Spleen (tissue), 11 donors: ENCODE measurements at regions not wholly inside any gene's neighbourhood (a gene's known extent, or its start where the extent isn't known, plus 50 kb on each side); places are given as distances from the start of the nearest gene placed in this dataset.

Experiments
- DNase-seq: peaks from one replicate; pipeline ENCODE4 v3.0.0-alpha.2; 2020
- H3K27ac ChIP-seq, 8 donors: fragments of 200-600 bp; sonication (generic) in 7 of 8; 1 replicate in 4 of 8; 2 replicates in 4 of 8; pipeline versions ENCODE4 v1.5.0 to v1.8.0; 2016 to 2021; ENCODE audit warnings: inconsistent platforms in 4 of 8, mild to moderate bottlenecking in 4 of 8, moderate library complexity in 1 of 8
- H3K27me3 ChIP-seq, 7 donors: fragments of 200-600 bp; sonication (generic) in 6 of 7; replicated peaks in 1 of 7; 1 replicate in 4 of 7; 2 replicates in 3 of 7; pipeline versions ENCODE4 v1.5.0 to v1.8.0; 2016 to 2021; ENCODE audit warnings: inconsistent platforms in 3 of 7, mild to moderate bottlenecking in 1 of 7
- H3K36me3 ChIP-seq, 6 donors: fragments of 200-600 bp; sonication (generic) in 5 of 6; 1 replicate in 4 of 6; 2 replicates in 2 of 6; pipeline versions ENCODE4 v1.5.0 to v1.8.0; 2016 to 2021; ENCODE audit warnings: inconsistent platforms in 2 of 6
- H3K4me1 ChIP-seq, 6 donors: fragments of 200-600 bp; sonication (generic) in 5 of 6; 1 replicate in 3 of 6; 2 replicates in 3 of 6; pipeline versions ENCODE4 v1.5.0 to v1.8.0; 2016 to 2021; ENCODE audit warnings: inconsistent platforms in 3 of 6
- H3K4me3 ChIP-seq, 8 donors: fragments of 200-600 bp; sonication (generic) in 7 of 8; 1 replicate in 4 of 8; 2 replicates in 4 of 8; pipeline versions ENCODE4 v1.5.0 to v1.8.0; 2016 to 2021; ENCODE audit warnings: inconsistent platforms in 4 of 8, mild to moderate bottlenecking in 4 of 8, moderate library complexity in 2 of 8
- H3K9me3 ChIP-seq, 8 donors: fragments of 200-600 bp; sonication (generic) in 7 of 8; 1 replicate in 4 of 8; 2 replicates in 4 of 8; pipeline versions ENCODE4 v1.5.0 to v1.8.0; 2016 to 2021; ENCODE audit warnings: inconsistent platforms in 4 of 8
- CTCF ChIP-seq, 11 experiments: fragments of 200-600 bp in 7 of 11; fragments of 450-650 bp in 4 of 11; sonication (generic) in 4 of 11; IDR thresholded peaks in 8 of 11; conservative IDR thresholded peaks in 3 of 11; 1 replicate in 7 of 11; 2 replicates in 4 of 11; pipeline versions ENCODE4 v1.4.0 to v1.8.0; 2016 to 2021; ENCODE audit warnings: antibody characterized with exemption in 11 of 11, inconsistent platforms in 4 of 11, mild to moderate bottlenecking in 1 of 11
- POLR2A ChIP-seq, 3 donors: fragments of 450-650 bp; IDR thresholded peaks; one replicate each; pipeline ENCODE4 v1.5.1; 2017; ENCODE audit warnings: antibody characterized with exemption in 3 of 3, mild to moderate bottlenecking in 1 of 3
- POLR2AphosphoS5 ChIP-seq, 3 donors: sonication (generic); formaldehyde crosslinking; IDR thresholded peaks; one replicate each; pipeline ENCODE4 v1.5.1; 2017; ENCODE audit warnings: antibody characterized with exemption in 3 of 3
- WGBS, 5 donors: extraction: QIAGEN DNeasy Blood & Tissue Kit in 3 of 5; methylation state at CpG; one replicate each; pipeline versions ENCODE4 v1.1.5 to v1.1.7; 2013 to 2018; 5-methylcytosine and 5-hydroxymethylcytosine counted together
- intact Hi-C: fragments of 100-400 bp; cut with DNase I; formaldehyde crosslinking; loops from one replicate; pipeline ENCODE4 v1.15.0; 2023; ENCODE audit warnings: low total_unique reads
- donor health status: healthy with polysubstance abuse.
- donor health status: DM: no; HTN: no; CAD: no; lungs with moderate emphysema.
- donor health status: DM: no; HTN: no; CAD: no.
- donor health status: Bipolar disorder and iron deficiency.
- donor health status: healthy.
- donor health status: DM: no; HTN: no; CAD: no.
- donor health status: DM: yes; HTN: yes; CAD: no.

GRCh38 chr3:22798461-22798860 lies 404.7 kb upstream of the UBE2E2 start:
- no peaks in the 10 kb centered on the region for H3K9me3 ChIP-seq
- no peaks in the 10 kb centered on the region for H3K27me3 ChIP-seq
- no peak overlapping the region for H3K27ac ChIP-seq
- H3K4me1 ChIP-seq: no peaks in the 10 kb centered on the region
- TF ChIP-seq CTCF (IDR thresholded peaks at IDR 0.05 in 8 of 11, conservative IDR thresholded peaks at IDR 0.05 in 3 of 11) (no peak), POLR2AphosphoS5 (IDR thresholded peaks at IDR 0.05) (no peak), POLR2A (IDR thresholded peaks at IDR 0.05) (no peak)
- H3K36me3 ChIP-seq: no peaks in the 10 kb centered on the region
- H3K4me3 ChIP-seq: no peak overlapping the region
- intact Hi-C loops: no loop called here
- 81 to 91% (median 85%) methylated on average over 3 of the region's 3 CpGs for WGBS, 5 donors
- DNase-seq: no peak

- H3K36me3 ChIP-seq: no peaks in the 10 kb centered on the region
- H3K27ac ChIP-seq: no peak overlapping the region
- DNase-seq: no peak
- TF ChIP-seq POLR2AphosphoS5 (IDR thresholded peaks at IDR 0.05): no peak
- TF ChIP-seq CTCF (IDR thresholded peaks at IDR 0.05 in 8 of 11, conservative IDR thresholded peaks at IDR 0.05 in 3 of 11): no peak
- TF ChIP-seq POLR2A (IDR thresholded peaks at IDR 0.05): no peak
- no peak overlapping the region for H3K4me3 ChIP-seq
- 88 to 100% (median 97%) methylated on average over 2 of the region's 2 CpGs for WGBS, 5 donors
- peaks cover 0 to 13% (median 1%) of the 10 kb centered on the region in 8 donors for H3K9me3 ChIP-seq
- intact Hi-C loops: no loop called here
- no peaks in the 10 kb centered on the region for H3K27me3 ChIP-seq
- no peaks in the 10 kb centered on the region for H3K4me1 ChIP-seq
Measured at GRCh38 chr3:22819209-22819608, 383.9 kb upstream of the UBE2E2 start.

GRCh38 chr3:22835041-22835440 lies 368.1 kb upstream of the UBE2E2 start:
- Histone ChIP-seq H3K27ac (no peak overlapping the region), H3K36me3 (no peaks in the 10 kb centered on the region), H3K9me3 (peaks cover 0 to 4% (median 0%) of the 10 kb centered on the region in 8 donors), H3K27me3 (no peaks in the 10 kb centered on the region), H3K4me3 (no peak overlapping the region), H3K4me1 (no peaks in the 10 kb centered on the region)
- DNase-seq: no peak
- intact Hi-C loops: no loop called here
- TF ChIP-seq POLR2A (IDR thresholded peaks at IDR 0.05) (no peak), POLR2AphosphoS5 (IDR thresholded peaks at IDR 0.05) (no peak), CTCF (IDR thresholded peaks at IDR 0.05 in 8 of 11, conservative IDR thresholded peaks at IDR 0.05 in 3 of 11) (no peak)
- WGBS, 5 donors: 9 to 25% (median 18%) methylated on average over 2 of the region's 2 CpGs

GRCh38 chr3:22836131-22836530 lies 367.0 kb upstream of the UBE2E2 start:
- intact Hi-C loops: no loop called here
- DNase-seq: no peak
- no peak for TF ChIP-seq CTCF (IDR thresholded peaks at IDR 0.05 in 8 of 11, conservative IDR thresholded peaks at IDR 0.05 in 3 of 11)
- TF ChIP-seq POLR2AphosphoS5 (IDR thresholded peaks at IDR 0.05): no peak
- TF ChIP-seq POLR2A (IDR thresholded peaks at IDR 0.05): no peak
- no peaks in the 10 kb centered on the region for H3K27me3 ChIP-seq
- no peak overlapping the region for H3K27ac ChIP-seq
- no peaks in the 10 kb centered on the region for H3K4me1 ChIP-seq
- H3K36me3 ChIP-seq: no peaks in the 10 kb centered on the region
- peaks cover 0 to 14% (median 5%) of the 10 kb centered on the region in 8 donors for H3K9me3 ChIP-seq
- WGBS, 5 donors: 57 to 76% (median 71%) methylated on average over 1 of the region's 1 CpG
- H3K4me3 ChIP-seq: no peak overlapping the region
